ENCODE measurements at regions not wholly inside any gene's neighbourhood (a gene's known extent, or its start where the extent isn't known, plus 50 kb on each side); places are given as distances from the start of the nearest gene placed in this dataset.

GRCh38 chr7:25409897-25410636, 181.8 kb upstream of the NPVF start:
- no peak for TF ChIP-seq CTCF (IDR thresholded peaks at IDR 0.05)
- no peak for TF ChIP-seq POLR2A (IDR thresholded peaks at IDR 0.05)
